ENCODE measurements at regions not wholly inside any gene's neighbourhood (a gene's known extent, or its start where the extent isn't known, plus 50 kb on each side); places are given as distances from the start of the nearest gene placed in this dataset.

- TF ChIP-seq CTCF (IDR thresholded peaks at IDR 0.05 in 8 of 11, conservative IDR thresholded peaks at IDR 0.05 in 3 of 11), result no peak
- TF ChIP-seq POLR2A (IDR thresholded peaks at IDR 0.05), result no peak
Measured at GRCh38 chr6:94238868-94239267, 819.5 kb upstream of the EPHA7 start.
